ENCODE measurements at regions not wholly inside any gene's neighbourhood (a gene's known extent, or its start where the extent isn't known, plus 50 kb on each side); places are given as distances from the start of the nearest gene placed in this dataset.

DNA sequence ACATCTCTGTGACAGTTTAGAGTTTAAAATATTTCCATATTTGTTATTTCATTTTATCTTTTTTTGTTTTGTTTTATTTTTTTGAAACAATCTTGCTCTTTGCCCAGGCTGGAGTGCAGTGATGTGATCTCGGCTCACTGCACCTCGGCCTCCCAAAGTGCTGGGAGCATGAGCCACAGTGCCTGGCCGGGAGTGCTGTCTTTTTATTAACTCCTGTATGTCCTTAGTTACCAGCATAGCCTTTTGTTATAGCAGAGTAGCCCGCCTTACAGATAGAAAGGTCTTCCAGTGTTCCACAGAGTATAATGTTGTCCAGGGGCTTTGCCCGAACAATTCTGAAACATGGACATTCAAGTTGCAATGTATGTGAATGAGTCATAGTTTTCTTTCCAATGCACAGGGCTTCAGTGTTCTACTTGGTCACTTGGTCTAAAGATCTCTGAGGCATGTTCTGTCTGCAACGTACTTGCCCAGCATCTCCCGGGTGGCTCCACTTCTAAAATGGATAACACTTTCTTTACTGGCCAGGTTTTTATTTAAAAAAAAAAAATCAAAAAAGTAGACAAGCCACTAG is 125.6 kb downstream of the KCNJ18 start:
- TF ChIP-seq, protein P1, sequence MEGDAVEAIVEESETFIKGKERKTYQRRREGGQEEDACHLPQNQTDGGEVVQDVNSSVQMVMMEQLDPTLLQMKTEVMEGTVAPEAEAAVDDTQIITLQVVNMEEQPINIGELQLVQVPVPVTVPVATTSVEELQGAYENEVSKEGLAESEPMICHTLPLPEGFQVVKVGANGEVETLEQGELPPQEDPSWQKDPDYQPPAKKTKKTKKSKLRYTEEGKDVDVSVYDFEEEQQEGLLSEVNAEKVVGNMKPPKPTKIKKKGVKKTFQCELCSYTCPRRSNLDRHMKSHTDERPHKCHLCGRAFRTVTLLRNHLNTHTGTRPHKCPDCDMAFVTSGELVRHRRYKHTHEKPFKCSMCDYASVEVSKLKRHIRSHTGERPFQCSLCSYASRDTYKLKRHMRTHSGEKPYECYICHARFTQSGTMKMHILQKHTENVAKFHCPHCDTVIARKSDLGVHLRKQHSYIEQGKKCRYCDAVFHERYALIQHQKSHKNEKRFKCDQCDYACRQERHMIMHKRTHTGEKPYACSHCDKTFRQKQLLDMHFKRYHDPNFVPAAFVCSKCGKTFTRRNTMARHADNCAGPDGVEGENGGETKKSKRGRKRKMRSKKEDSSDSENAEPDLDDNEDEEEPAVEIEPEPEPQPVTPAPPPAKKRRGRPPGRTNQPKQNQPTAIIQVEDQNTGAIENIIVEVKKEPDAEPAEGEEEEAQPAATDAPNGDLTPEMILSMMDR (IDR thresholded peaks at IDR 0.05): no peak
- no peak for TF ChIP-seq POLR2A (IDR thresholded peaks at IDR 0.05)
